IPS DF 6.9 (cell line): ENCODE measurements at regions not wholly inside any gene's neighbourhood (a gene's known extent, or its start where the extent isn't known, plus 50 kb on each side); places are given as distances from the start of the nearest gene placed in this dataset.
A peak's percentile ranks its signal among the peaks of the same experiment; 100 is the strongest.

Source experiments
- DNase-seq: peaks from one replicate; pipeline ENCODE4 v3.0.0-alpha.2; 2013; ENCODE audit warnings: low read depth, low spot score
- H3K27ac ChIP-seq: one replicate; pipeline ENCODE4 v1.5.1; 2013; ENCODE audit warnings: low read length, control low read depth
- H3K27me3 ChIP-seq: 2 replicates; pipeline ENCODE4 v1.6.1; 2013; ENCODE audit warnings: mild to moderate bottlenecking, low read length; ENCODE audit not compliant: control insufficient read depth, insufficient read depth
- H3K36me3 ChIP-seq: 2 replicates; pipeline ENCODE4 v1.6.1; 2013; ENCODE audit warnings: low read length; ENCODE audit not compliant: control insufficient read depth, insufficient read depth
- H3K4me1 ChIP-seq: 2 replicates; pipeline ENCODE4 v1.6.1; 2013; ENCODE audit warnings: low read length; ENCODE audit not compliant: control insufficient read depth, insufficient read depth
- H3K4me3 ChIP-seq: 2 replicates; pipeline ENCODE4 v1.5.1; 2013; ENCODE audit warnings: mild to moderate bottlenecking, low read length
- H3K9me3 ChIP-seq: 2 replicates; pipeline ENCODE4 v1.6.1; 2013; ENCODE audit warnings: low read length, inconsistent platforms; ENCODE audit not compliant: control insufficient read depth, insufficient read depth
- WGBS: extraction: QIAGEN DNeasy Blood & Tissue Kit; methylation state at CpG from one replicate; pipeline ENCODE4 v1.1.7; 2013; ENCODE audit warnings: mixed read lengths, missing lambda C conversion rate; ENCODE audit not compliant: insufficient read length, insufficient coverage; 5-methylcytosine and 5-hydroxymethylcytosine counted together

- no peak for DNase-seq
- Histone ChIP-seq H3K36me3 (no peaks in the 10 kb centered on the region), H3K4me1 (no peaks in the 10 kb centered on the region), H3K9me3 (no peaks in the 10 kb centered on the region), H3K4me3 (no peak overlapping the region), H3K27ac (no peak overlapping the region), H3K27me3 (no peaks in the 10 kb centered on the region)
- WGBS = no CpG with 5 or more reads among the region's 5 CpGs
These were observed 133.4 kb upstream of the CXCR4 start for GRCh38 chr2:136251197-136251884.

GRCh38 chr2:136250131-136250530, 132.2 kb upstream of the CXCR4 start:
- Histone ChIP-seq H3K27ac (no peak overlapping the region), H3K36me3 (no peaks in the 10 kb centered on the region), H3K27me3 (no peaks in the 10 kb centered on the region), H3K4me1 (0 out of 2 replicates have a peak, but pooled peaks cover 2% of the 10 kb centered on the region), H3K9me3 (no peaks in the 10 kb centered on the region), H3K4me3 (no peak overlapping the region)
- no peak for DNase-seq
- no CpG with 5 or more reads among the region's 3 CpGs for WGBS

GRCh38 chr2:136248907-136249306, 131.0 kb upstream of the CXCR4 start:
- no peak overlapping the region for H3K27ac ChIP-seq
- H3K4me3 ChIP-seq = no peak overlapping the region
- 0 out of 2 replicates have a peak, but pooled peaks cover 2% of the 10 kb centered on the region for H3K4me1 ChIP-seq
- no CpG with 5 or more reads among the region's 2 CpGs for WGBS
- DNase-seq = no peak
- H3K27me3 ChIP-seq = no peaks in the 10 kb centered on the region
- H3K36me3 ChIP-seq = no peaks in the 10 kb centered on the region
- H3K9me3 ChIP-seq = no peaks in the 10 kb centered on the region

- Histone ChIP-seq H3K9me3 (no peaks in the 10 kb centered on the region), H3K4me1 (0 out of 2 replicates have a peak, but pooled peaks cover 2% of the 10 kb centered on the region), H3K4me3 (no peak overlapping the region), H3K27ac (no peak overlapping the region), H3K27me3 (no peaks in the 10 kb centered on the region), H3K36me3 (no peaks in the 10 kb centered on the region)
- WGBS = no CpG with 5 or more reads among the region's 2 CpGs
- no peak for DNase-seq
These were observed 130.3 kb upstream of the CXCR4 start for GRCh38 chr2:136248242-136248641.

- no peak overlapping the region for H3K27ac ChIP-seq
- DNase-seq = no peak
- no peaks in the 10 kb centered on the region for H3K27me3 ChIP-seq
- H3K36me3 ChIP-seq = no peaks in the 10 kb centered on the region
- no peak overlapping the region for H3K4me3 ChIP-seq
- H3K4me1 ChIP-seq = 0 out of 2 replicates have a peak, but pooled peaks cover 2% of the 10 kb centered on the region
- no CpG with 5 or more reads among the region's 7 CpGs for WGBS
- H3K9me3 ChIP-seq = no peaks in the 10 kb centered on the region
These were observed 129.4 kb upstream of the CXCR4 start for GRCh38 chr2:136247204-136247950.

GRCh38 chr2:136246086-136246669, 128.2 kb upstream of the CXCR4 start:
- H3K4me1 ChIP-seq = 0 out of 2 replicates have a peak, but pooled peaks cover 2% of the 10 kb centered on the region
- peak; percentile 4 for DNase-seq
- no peaks in the 10 kb centered on the region for H3K36me3 ChIP-seq
- H3K9me3 ChIP-seq = no peaks in the 10 kb centered on the region
- no peaks in the 10 kb centered on the region for H3K27me3 ChIP-seq
- H3K27ac ChIP-seq = no peak overlapping the region
- WGBS = no CpG with 5 or more reads among the region's 15 CpGs
- no peak overlapping the region for H3K4me3 ChIP-seq

GRCh38 chr2:136245211-136245610, 127.3 kb upstream of the CXCR4 start:
- no peak overlapping the region for H3K4me3 ChIP-seq
- no peak for DNase-seq
- no peak overlapping the region for H3K27ac ChIP-seq
- H3K4me1 ChIP-seq = 0 out of 2 replicates have a peak, but pooled peaks cover 2% of the 10 kb centered on the region
- H3K36me3 ChIP-seq = no peaks in the 10 kb centered on the region
- no peaks in the 10 kb centered on the region for H3K27me3 ChIP-seq
- H3K9me3 ChIP-seq = no peaks in the 10 kb centered on the region
- WGBS = no CpG with 5 or more reads among the region's 8 CpGs

GRCh38 chr2:136244536-136244885, 126.6 kb upstream of the CXCR4 start:
- H3K36me3 ChIP-seq = no peaks in the 10 kb centered on the region
- H3K4me3 ChIP-seq = no peak overlapping the region
- H3K27ac ChIP-seq = no peak overlapping the region
- H3K27me3 ChIP-seq = no peaks in the 10 kb centered on the region
- no CpG with 5 or more reads among the region's 2 CpGs for WGBS
- DNase-seq = no peak
- 0 out of 2 replicates have a peak, but pooled peaks cover 2% of the 10 kb centered on the region for H3K4me1 ChIP-seq
- no peaks in the 10 kb centered on the region for H3K9me3 ChIP-seq

- no peak for DNase-seq
- H3K4me1 ChIP-seq = 0 out of 2 replicates have a peak, but pooled peaks cover 2% of the 10 kb centered on the region
These were observed 125.9 kb upstream of the CXCR4 start for GRCh38 chr2:136243638-136244535.

More at GRCh38 chr2:136243638-136244535, 125.9 kb upstream of the CXCR4 start:
- Histone ChIP-seq H3K27ac (no peak overlapping the region), H3K4me3 (no peak overlapping the region), H3K27me3 (no peaks in the 10 kb centered on the region), H3K36me3 (no peaks in the 10 kb centered on the region), H3K9me3 (no peaks in the 10 kb centered on the region)
- no CpG with 5 or more reads among the region's 16 CpGs for WGBS
